GM19239 (cell line): ENCODE measurements at regions not wholly inside any gene's neighbourhood (a gene's known extent, or its start where the extent isn't known, plus 50 kb on each side); places are given as distances from the start of the nearest gene placed in this dataset.

Source experiments
- DNase-seq: peaks from one replicate; pipeline ENCODE4 v3.0.0; 2011; ENCODE audit warnings: low spot score; ENCODE audit not compliant: insufficient read length
- FAIRE-seq: peaks from 2 replicates; lab custom pipeline; 2011; peaks lifted over from hg19 to GRCh38; lab: Jason Lieb, UNC

DNA sequence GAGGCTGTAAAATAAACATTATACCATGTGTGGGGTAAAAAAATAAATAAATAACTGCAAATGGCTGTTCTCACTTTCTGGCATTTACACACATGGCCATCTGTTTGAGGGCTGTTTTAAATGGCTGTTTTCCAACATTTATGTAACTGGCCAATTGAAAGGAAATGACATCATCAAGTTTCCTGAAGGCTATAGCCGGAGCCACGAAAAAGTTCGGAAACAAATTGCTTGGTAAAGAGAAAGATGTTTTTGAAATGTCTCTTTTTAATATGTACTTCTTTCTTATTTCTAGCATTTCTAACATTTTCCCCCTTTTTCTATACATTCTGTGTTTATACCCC lies 95.4 kb upstream of the DAB2 start:
- no peak for DNase-seq
- FAIRE-seq: no peak

GRCh38 chr5:39519566-39520231 lies 94.9 kb upstream of the DAB2 start:
- FAIRE-seq: no peak

GRCh38 chr5:39519079-39519478 lies 94.3 kb upstream of the DAB2 start:
- FAIRE-seq (no peak), DNase-seq (no peak)

More at GRCh38 chr5:39519566-39520231, 94.9 kb upstream of the DAB2 start:
- no peak for DNase-seq

DNA sequence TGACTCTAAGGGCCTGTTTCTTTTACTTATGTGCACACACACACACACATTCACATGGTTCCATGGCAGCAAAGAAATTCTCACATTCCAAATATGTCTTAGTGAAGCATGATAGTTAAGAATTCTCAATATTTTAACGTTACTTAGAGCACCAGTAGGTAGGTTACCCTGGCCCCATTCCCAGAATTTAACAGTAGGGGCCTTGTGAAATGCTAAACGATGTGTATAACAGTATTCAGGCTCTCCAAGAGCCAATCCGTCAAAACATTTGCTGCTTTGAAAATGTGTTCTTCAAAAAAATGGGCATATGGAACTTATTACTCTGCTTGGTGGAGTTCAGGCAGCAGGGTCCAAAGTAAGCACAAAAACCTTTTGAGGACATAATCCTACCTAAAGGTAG lies 93.7 kb upstream of the DAB2 start:
- FAIRE-seq: no peak

GRCh38 chr5:39517800-39518199 lies 93.0 kb upstream of the DAB2 start:
- DNase-seq: no peak
- FAIRE-seq: no peak

More for the DNA sequence above, 93.7 kb upstream of the DAB2 start:
- no peak for DNase-seq

- FAIRE-seq: no peak
- DNase-seq: no peak
Observed at GRCh38 chr5:39515881-39516280, 91.1 kb upstream of the DAB2 start.

DNA sequence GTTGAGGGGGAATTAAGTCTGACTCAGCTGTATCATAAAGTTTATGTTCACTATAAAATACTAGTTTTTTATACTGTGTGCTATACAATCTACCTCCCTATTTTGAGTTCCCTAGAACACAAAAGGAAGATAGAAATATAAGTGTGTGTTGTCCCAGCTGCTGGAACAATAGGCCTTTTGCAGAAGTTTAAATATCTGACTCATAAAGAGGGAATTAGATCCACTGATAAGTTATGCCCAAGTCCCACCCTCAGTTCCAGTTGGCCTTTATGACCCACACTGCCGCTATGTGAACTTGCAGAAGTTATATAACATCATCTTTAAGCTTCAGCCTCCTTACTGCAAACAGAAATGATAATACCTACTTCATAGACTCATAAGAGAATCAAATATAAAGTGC lies 88.5 kb upstream of the DAB2 start:
- no peak for DNase-seq
- FAIRE-seq: no peak

- no peak for FAIRE-seq
Observed at GRCh38 chr5:39506211-39506610, 81.4 kb upstream of the DAB2 start.

GRCh38 chr5:39505791-39506190 lies 81.0 kb upstream of the DAB2 start:
- no peak for DNase-seq
- no peak for FAIRE-seq

More at GRCh38 chr5:39506211-39506610, 81.4 kb upstream of the DAB2 start:
- DNase-seq: no peak

DNA sequence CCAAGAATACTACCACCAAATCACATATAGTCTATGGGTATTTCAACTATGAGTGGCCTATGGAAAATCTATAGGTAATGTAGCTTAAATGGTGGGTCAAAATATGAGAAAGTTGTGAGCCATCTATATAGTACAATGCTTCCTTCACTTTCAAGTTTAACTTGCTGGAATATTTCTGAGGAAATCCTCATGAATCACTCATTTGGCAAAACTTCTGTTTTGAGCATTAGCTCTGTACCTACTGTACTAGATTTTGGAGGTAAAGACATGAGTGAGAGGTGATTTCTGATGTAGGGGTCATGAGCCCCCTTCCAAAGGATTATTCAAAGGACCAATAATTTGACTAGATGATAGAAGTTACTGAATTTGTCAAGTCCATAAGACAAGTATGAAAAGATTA lies 80.6 kb upstream of the DAB2 start:
- DNase-seq (no peak), FAIRE-seq (no peak)

- DNase-seq (no peak), FAIRE-seq (no peak)
Observed at GRCh38 chr5:39503155-39503554, 78.4 kb upstream of the DAB2 start.

DNA sequence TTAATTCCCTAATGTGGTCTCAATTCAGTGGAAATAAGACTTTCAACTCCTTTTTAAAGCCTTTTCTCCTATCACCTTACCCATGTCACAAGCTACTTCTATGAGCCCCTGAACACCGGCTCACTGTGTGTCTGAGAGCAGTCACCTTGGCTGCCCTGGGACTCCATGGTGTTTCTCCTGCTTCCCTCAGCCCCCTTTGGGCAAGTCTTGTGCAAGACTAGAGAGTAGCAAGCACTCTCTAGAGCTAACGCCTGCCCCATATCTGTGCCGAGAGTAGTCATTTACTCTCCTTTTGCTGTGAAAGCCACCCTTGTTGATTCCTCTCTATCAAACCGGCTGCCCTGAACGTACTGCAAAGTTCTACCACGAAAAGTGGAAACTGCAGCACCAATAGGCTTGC lies 77.9 kb upstream of the DAB2 start:
- FAIRE-seq: no peak
- DNase-seq: no peak

DNA sequence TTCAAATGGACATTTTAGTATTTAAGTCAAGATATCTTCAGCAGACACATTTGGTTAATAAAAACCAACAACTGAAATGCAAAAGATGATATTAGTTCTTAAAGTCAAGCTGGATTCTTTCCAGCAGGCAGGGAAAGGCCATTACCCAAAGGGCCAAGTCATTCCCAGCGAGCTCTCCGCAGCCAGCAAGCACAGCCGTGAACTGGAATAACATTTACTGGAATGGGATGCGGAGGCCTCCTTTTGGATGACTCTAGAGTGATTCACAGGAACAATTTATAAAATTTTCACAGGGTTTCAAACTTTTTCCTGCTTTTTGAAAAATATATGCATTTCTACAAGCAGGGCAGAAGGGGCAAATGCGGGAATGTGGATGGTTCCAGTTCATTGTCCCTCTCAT lies 76.6 kb upstream of the DAB2 start:
- DNase-seq (no peak), FAIRE-seq (no peak)

DNA sequence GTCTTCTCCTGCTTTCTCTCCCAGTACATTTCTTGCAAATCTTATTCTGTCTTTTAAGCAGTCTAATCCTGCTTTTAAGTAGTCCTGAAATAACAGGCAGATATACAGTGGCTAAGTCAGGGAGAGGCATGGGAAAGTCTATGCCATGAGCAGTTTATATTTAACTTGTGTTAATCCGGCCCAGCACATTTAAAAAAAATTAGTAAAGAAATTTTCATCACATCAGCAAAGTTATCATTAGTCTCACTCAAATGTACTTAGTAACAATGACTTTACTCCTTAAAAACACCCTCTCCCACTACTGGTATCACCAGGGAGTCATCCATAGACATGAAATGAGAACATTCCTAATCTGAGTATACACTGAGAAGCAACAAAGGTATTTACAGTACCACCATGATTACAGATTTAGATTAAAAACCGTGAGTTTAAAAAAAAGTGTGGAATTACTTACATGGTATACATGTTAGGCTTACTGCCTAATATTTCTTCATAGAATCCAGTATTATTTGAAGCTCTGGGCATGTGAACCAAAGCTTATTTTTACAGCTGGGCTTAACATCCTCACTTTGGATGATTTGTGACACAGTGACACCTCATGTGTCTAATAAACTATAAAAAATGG lies 75.9 kb upstream of the DAB2 start:
- DNase-seq (no peak), FAIRE-seq (no peak)

GRCh38 chr5:39498278-39498952 lies 73.6 kb upstream of the DAB2 start:
- DNase-seq (no peak), FAIRE-seq (no peak)

- FAIRE-seq: no peak
- no peak for DNase-seq
Observed at GRCh38 chr5:39497322-39497721, 72.5 kb upstream of the DAB2 start.

GRCh38 chr5:39495227-39495626 lies 70.4 kb upstream of the DAB2 start:
- DNase-seq (no peak), FAIRE-seq (no peak)

- DNase-seq (no peak), FAIRE-seq (no peak)
Observed at GRCh38 chr5:39494534-39494933, 69.8 kb upstream of the DAB2 start.

GRCh38 chr5:39494107-39494510 lies 69.3 kb upstream of the DAB2 start:
- no peak for DNase-seq
- FAIRE-seq: no peak

DNA sequence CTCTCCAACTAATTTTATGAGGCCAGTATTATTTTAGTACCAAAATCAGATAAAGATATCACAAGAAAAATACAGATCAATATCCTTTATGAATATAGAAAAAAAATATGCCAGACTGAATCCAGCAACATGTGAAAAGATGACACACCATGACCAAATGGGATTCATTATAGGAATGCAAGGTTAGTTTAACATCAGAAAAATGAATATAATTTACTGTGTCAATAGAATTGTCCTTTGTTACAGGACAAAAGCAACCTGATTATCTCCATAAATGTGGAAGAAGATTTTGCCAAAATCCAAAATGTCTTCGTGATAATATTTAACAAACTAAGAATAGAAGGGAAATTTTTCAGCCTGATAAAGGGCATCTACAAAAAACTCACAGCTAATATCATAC lies 66.4 kb upstream of the DAB2 start:
- no peak for FAIRE-seq
- DNase-seq: no peak

DNA sequence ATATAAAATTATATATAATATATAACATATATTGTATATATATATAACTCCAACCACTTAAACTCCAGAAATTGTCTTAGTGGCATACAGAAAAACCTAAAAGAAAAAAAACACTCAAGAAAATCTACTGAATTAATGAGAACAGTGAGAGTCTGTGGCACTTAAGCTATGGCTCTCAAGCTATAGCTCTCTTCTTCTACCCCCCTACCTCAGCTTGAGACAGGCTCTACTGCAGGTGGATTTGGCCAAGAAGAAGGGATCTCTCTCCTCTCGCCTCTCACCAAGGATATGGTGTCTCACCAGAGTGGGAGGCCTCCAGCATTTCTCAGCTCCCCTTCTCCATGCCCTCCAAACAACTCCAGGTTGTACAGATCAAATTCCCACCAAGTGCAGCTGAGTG lies 64.5 kb upstream of the DAB2 start:
- DNase-seq (no peak), FAIRE-seq (no peak)

DNA sequence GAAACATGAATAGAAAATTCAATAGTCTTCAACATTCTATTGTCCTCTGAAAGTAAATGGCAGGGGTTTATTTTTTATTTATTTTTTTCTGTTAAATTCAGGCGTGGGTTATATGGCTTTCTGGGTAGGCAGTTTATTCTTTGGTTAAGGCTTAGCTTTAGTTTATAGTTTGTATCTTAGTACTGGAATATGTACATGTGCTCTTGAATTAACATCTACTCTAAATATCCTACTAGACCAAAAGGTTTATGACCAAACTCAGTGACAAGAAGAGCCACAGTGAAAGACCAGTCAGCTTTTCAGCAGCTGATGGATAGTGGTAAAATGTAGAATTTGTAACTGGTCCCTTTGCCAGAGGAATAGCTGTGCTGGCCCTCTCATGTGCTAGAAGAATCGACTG lies 62.0 kb upstream of the DAB2 start:
- FAIRE-seq (no peak), DNase-seq (no peak)
